ENCODE measurements at regions not wholly inside any gene's neighbourhood (a gene's known extent, or its start where the extent isn't known, plus 50 kb on each side); places are given as distances from the start of the nearest gene placed in this dataset.

- no peak overlapping the region for H3K14ac ChIP-seq (ENCODE audit: insufficient read depth, low read length)
- no peaks in the 10 kb centered on the region for H3K27me3 ChIP-seq (ENCODE audit: insufficient read depth, low read length)
- Mint-ChIP-seq H3K27me3 (ENCODE audit: low read depth) (no peaks in the 10 kb centered on the region), H3K27ac (no peak overlapping the region), H3K4me3 (no peak overlapping the region), H3K4me1 (no peaks in the 10 kb centered on the region; a peak in 1 of 4 replicates), H3K9me3 (peaks cover 0 to 2% of the 10 kb centered on the region in 2 experiments; a peak in 1 of 5 replicates), H3K36me3 (ENCODE audit: insufficient read depth in 1 of 3, low read depth in 3 of 3) (peaks cover 0 to 1% (median 0%) of the 10 kb centered on the region in 3 experiments; a peak in 1 of 7 replicates)
- H3K27ac ChIP-seq (ENCODE audit: insufficient read length, low read depth, low read length), result no peak overlapping the region
- WGBS (ENCODE audit: extremely low coverage, insufficient read length, low lambda C conversion rate), result no CpG with 5 or more reads among the region's 1 CpG
- H3K79me1 ChIP-seq (ENCODE audit: insufficient read depth, low read depth, low read length, poor library complexity, severe bottlenecking), result no peaks in the 10 kb centered on the region
- no peak for TF ChIP-seq CTCF (conservative IDR thresholded peaks at IDR 0.05)
- no peaks in the 10 kb centered on the region for H3K23me2 ChIP-seq (ENCODE audit: insufficient read length, low read depth, low read length, poor library complexity, severe bottlenecking)
- no peaks in the 10 kb centered on the region for H3K9me3 ChIP-seq (ENCODE audit: control insufficient read depth, low read depth, low read length)
- no peak for DNase-seq
- H4K8ac ChIP-seq (replicated peaks; ENCODE audit: insufficient read length, low read depth, low read length), result no peak overlapping the region
- H2BK120ac ChIP-seq (ENCODE audit: low read depth, low read length, poor library complexity, severe bottlenecking), result no peak overlapping the region
- no peaks in the 10 kb centered on the region for H3K4me1 ChIP-seq (ENCODE audit: insufficient read depth, low read length)
- no peak overlapping the region for H2BK12ac ChIP-seq (ENCODE audit: insufficient read length, low read depth, low read length)
- H2AK5ac ChIP-seq (ENCODE audit: insufficient read length, low read length), result no peak overlapping the region
- H3K4ac ChIP-seq (ENCODE audit: low read depth, low read length), result no peak overlapping the region
- no peak overlapping the region for H3T11ph ChIP-seq (ENCODE audit: low read length)
- H4K20me1 ChIP-seq (ENCODE audit: control insufficient read depth, insufficient read depth, insufficient read length), result no peaks in the 10 kb centered on the region
- no peak overlapping the region for H2BK15ac ChIP-seq (ENCODE audit: low read depth, low read length)
- H4K5ac ChIP-seq (ENCODE audit: insufficient read length, low read depth, low read length), result no peak overlapping the region
- H4K91ac ChIP-seq (ENCODE audit: insufficient read length, low read depth, low read length), result no peak overlapping the region
- H3K79me2 ChIP-seq (ENCODE audit: insufficient read depth, low read length), result no peaks in the 10 kb centered on the region
- H2BK20ac ChIP-seq (ENCODE audit: low read depth, low read length, poor library complexity, severe bottlenecking), result no peak overlapping the region
- H3K4me2 ChIP-seq (ENCODE audit: insufficient read depth, insufficient read length, low read length), result no peak overlapping the region
- no peak overlapping the region for H3K23ac ChIP-seq (ENCODE audit: insufficient read length, low read depth, low read length)
- no peak overlapping the region for H2BK5ac ChIP-seq (ENCODE audit: insufficient read length, low read length)
- H3K56ac ChIP-seq (ENCODE audit: insufficient read length, low read depth, low read length), result no peak overlapping the region
- H3K18ac ChIP-seq (ENCODE audit: insufficient read length, low read depth, low read length), result no peak overlapping the region
- H2AFZ ChIP-seq (ENCODE audit: low read length), result no peak overlapping the region
- H3K9ac ChIP-seq (ENCODE audit: extremely low read depth, insufficient read length, low read length), result no peak overlapping the region
These were observed 1577.2 kb downstream of the AMY1C start for GRCh38 chr1:105326886-105327285.

Measured in H9 (cell line).